HG02840 (cell line): ENCODE measurements at regions not wholly inside any gene's neighbourhood (a gene's known extent, or its start where the extent isn't known, plus 50 kb on each side); places are given as distances from the start of the nearest gene placed in this dataset.

Source experiments
- ATAC-seq: cut with Tn5 transposase; IDR thresholded peaks from one replicate; pipeline ENCODE4 v1.9.1; 2021; ENCODE audit warnings: mild to moderate bottlenecking, moderate library complexity, moderate number of reproducible peaks; ENCODE audit not compliant: unreplicated experiment, low FRiP score

- ATAC-seq = no peak
Measured at GRCh38 chr14:32018391-32019092, 58.6 kb upstream of the ARHGAP5 start.

GRCh38 chr14:32019276-32019675 is 57.8 kb upstream of the ARHGAP5 start:
- no peak for ATAC-seq

- no peak for ATAC-seq
Measured at GRCh38 chr14:32020882-32021281, 56.2 kb upstream of the ARHGAP5 start.

GRCh38 chr14:32021341-32021740 is 55.8 kb upstream of the ARHGAP5 start:
- ATAC-seq = no peak

GRCh38 chr14:32022525-32022924 is 54.6 kb upstream of the ARHGAP5 start:
- ATAC-seq = no peak

- ATAC-seq = no peak
Measured at GRCh38 chr14:32022938-32023466, 54.1 kb upstream of the ARHGAP5 start.

- no peak for ATAC-seq
Measured at GRCh38 chr14:32023540-32023939, 53.6 kb upstream of the ARHGAP5 start.

GRCh38 chr14:32027255-32027939 is 49.7 kb upstream of the ARHGAP5 start:
- ATAC-seq = no peak
